Heart left ventricle (tissue), 16 donors: ENCODE measurements at regions not wholly inside any gene's neighbourhood (a gene's known extent, or its start where the extent isn't known, plus 50 kb on each side); places are given as distances from the start of the nearest gene placed in this dataset.

Experiments used
- ATAC-seq, 4 donors: fragments of 200-7000 bp; cut with Tn5 transposase; one replicate each; pipeline ENCODE4 v1.9.1; 2020 to 2022; ENCODE audit warnings: moderate library complexity in 4 of 4, mild to moderate bottlenecking in 3 of 4, moderate number of reproducible peaks in 1 of 4
- DNase-seq, 5 donors: peaks; one replicate each; pipeline ENCODE4 v3.0.0-alpha.2; 2020
- H3K27ac ChIP-seq, 12 donors: fragments of 200-600 bp; sonication (generic) in 4 of 12; one replicate each; pipeline versions ENCODE4 v1.5.0 to v1.8.0; 2016 to 2022; ENCODE audit warnings: mild to moderate bottlenecking in 2 of 12
- H3K27me3 ChIP-seq, 9 donors: fragments of 200-600 bp; sonication (generic) in 2 of 9; one replicate each; pipeline versions ENCODE4 v1.5.1 to v1.8.0; 2016 to 2022; ENCODE audit warnings: mild to moderate bottlenecking in 3 of 9
- H3K36me3 ChIP-seq, 9 donors: fragments of 200-600 bp; sonication (generic) in 2 of 9; one replicate each; pipeline versions ENCODE4 v1.5.0 to v1.8.0; 2018 to 2022; ENCODE audit warnings: mild to moderate bottlenecking in 2 of 9
- H3K4me1 ChIP-seq, 12 donors: fragments of 200-600 bp; sonication (generic) in 4 of 12; one replicate each; pipeline versions ENCODE4 v1.5.0 to v1.8.0; 2016 to 2022; ENCODE audit warnings: mild to moderate bottlenecking in 3 of 12
- H3K4me3 ChIP-seq, 12 donors: fragments of 200-600 bp; sonication (generic) in 4 of 12; one replicate each; pipeline versions ENCODE4 v1.5.0 to v1.8.0; 2017 to 2022; ENCODE audit warnings: mild to moderate bottlenecking in 9 of 12, moderate library complexity in 4 of 12
- H3K9me3 ChIP-seq, 12 donors: fragments of 200-600 bp; sonication (generic) in 4 of 12; one replicate each; pipeline versions ENCODE4 v1.5.0 to v1.8.0; 2016 to 2022; ENCODE audit warnings: mild to moderate bottlenecking in 1 of 12
- CTCF ChIP-seq, 12 donors: fragments of 200-600 bp; sonication (generic) in 4 of 12; IDR thresholded peaks; one replicate each; pipeline versions ENCODE4 v1.5.0 to v1.8.0; 2018 to 2022; ENCODE audit warnings: antibody characterized with exemption in 12 of 12, mild to moderate bottlenecking in 5 of 12
- POLR2A ChIP-seq, 2 donors: fragments of 450-650 bp; IDR thresholded peaks; one replicate each; pipeline ENCODE4 v1.6.1; 2017; ENCODE audit warnings: antibody characterized with exemption in 2 of 2, mild to moderate bottlenecking in 2 of 2, moderate library complexity in 2 of 2
- WGBS, 4 donors: extraction: QIAGEN DNeasy Blood & Tissue Kit in 2 of 4; methylation state at CpG; one replicate each; pipeline versions ENCODE4 v1.1.5 to v1.1.7; 2013 to 2018; 5-methylcytosine and 5-hydroxymethylcytosine counted together
- intact Hi-C, 10 donors: fragments of 100-400 bp; cut with DNase I; formaldehyde crosslinking; loops; one replicate each; pipeline versions ENCODE4 v1.11.1 to v1.14.2; 2022
- donor health status: ischemic (EF 13 %, LVEDD 7.1; RV severe dilation, severe dysfunction).
- donor health status: healthy with polysubstance abuse.
- donor health status: DM: no; HTN: yes; CAD: no.
- donor health status: DM: no; HTN: no; CAD: no.
- donor health status: ischemic (EF 25% LVEDD 6.9; RV normal size, moderate dysfunction).
- donor health status: ischemic (EF 25% LVEDD 5.7; RV mildly dilated, moderate dysfunction).
- donor health status: healthy.
- donor health status: DM: yes; HTN: yes; CAD: no.
- donor health status: ischemic (EF 35%, LVEDD 5.7; RV mildly dilated, moderate dysfunction).
- donor health status: nonischemic (EF 11% LVEDD 7.7; RV severe dilation, severe dysfunction).
- donor health status: DM: yes; HTN: yes; CAD: no.
- donor health status: PGD.
- donor health status: ischemic (EF 29% LVEDD 5.4; RV normal size, mild dysfunction).
- donor health status: nonischemic (EF 23%, LVEDD 6.1; RV moderate dilation, normal function).

GRCh38 chr1:238241607-238242006 lies 350.9 kb upstream of the ZP4 start:
- Histone ChIP-seq H3K9me3 (no peaks in the 10 kb centered on the region), H3K4me1 (no peaks in the 10 kb centered on the region), H3K4me3 (no peak overlapping the region), H3K36me3 (no peaks in the 10 kb centered on the region), H3K27ac (no peak overlapping the region), H3K27me3 (no peaks in the 10 kb centered on the region)
- 67 to 83% (median 76%) methylated on average over 3 of the region's 3 CpGs for WGBS, 4 donors
- DNase-seq: no peak
- no peak for TF ChIP-seq CTCF (IDR thresholded peaks at IDR 0.05)
- no peak for TF ChIP-seq POLR2A (IDR thresholded peaks at IDR 0.05)
- ATAC-seq: no peak
- intact Hi-C loops: no loop called here

- WGBS, 4 donors: 84 to 88% (median 86%) methylated on average over 5 of the region's 5 CpGs
Observed at GRCh38 chr1:238239343-238239742, 348.6 kb upstream of the ZP4 start.

GRCh38 chr1:238233966-238234365 lies 343.2 kb upstream of the ZP4 start:
- 34 to 69% (median 46%) methylated on average over 4 of the region's 4 CpGs for WGBS, 4 donors
- H3K36me3 ChIP-seq: no peaks in the 10 kb centered on the region
- H3K27ac ChIP-seq: no peak overlapping the region
- DNase-seq (no peak), ATAC-seq (no peak)
- no peak overlapping the region for H3K4me3 ChIP-seq
- TF ChIP-seq CTCF (IDR thresholded peaks at IDR 0.05) (no peak), POLR2A (IDR thresholded peaks at IDR 0.05) (no peak)
- H3K9me3 ChIP-seq: peaks cover 0 to 4% (median 0%) of the 10 kb centered on the region in 12 donors
- intact Hi-C loops: no loop called here
- H3K27me3 ChIP-seq: no peaks in the 10 kb centered on the region
- H3K4me1 ChIP-seq: no peaks in the 10 kb centered on the region

More at GRCh38 chr1:238239343-238239742, 348.6 kb upstream of the ZP4 start:
- H3K9me3 ChIP-seq: peaks cover 0 to 4% (median 0%) of the 10 kb centered on the region in 12 donors
- no peaks in the 10 kb centered on the region for H3K27me3 ChIP-seq
- TF ChIP-seq CTCF (IDR thresholded peaks at IDR 0.05): no peak
- H3K27ac ChIP-seq: no peak overlapping the region
- no peak for ATAC-seq
- no peaks in the 10 kb centered on the region for H3K36me3 ChIP-seq
- intact Hi-C loops: no loop called here
- H3K4me1 ChIP-seq: no peaks in the 10 kb centered on the region
- no peak overlapping the region for H3K4me3 ChIP-seq
- DNase-seq: no peak

- 50 to 61% (median 56%) methylated on average over 3 of the region's 3 CpGs for WGBS, 4 donors
- Histone ChIP-seq H3K27me3 (no peaks in the 10 kb centered on the region), H3K36me3 (no peaks in the 10 kb centered on the region), H3K4me3 (no peak overlapping the region), H3K27ac (no peak overlapping the region), H3K9me3 (peaks cover 0 to 4% (median 0%) of the 10 kb centered on the region in 12 donors), H3K4me1 (no peaks in the 10 kb centered on the region)
- ATAC-seq (no peak), DNase-seq (no peak)
- TF ChIP-seq POLR2A (IDR thresholded peaks at IDR 0.05) (no peak), CTCF (IDR thresholded peaks at IDR 0.05) (no peak)
- intact Hi-C loops: no loop called here
Observed at GRCh38 chr1:238232084-238232710, 341.5 kb upstream of the ZP4 start.
